Psoas muscle (tissue), 7 donors: ENCODE measurements at regions not wholly inside any gene's neighbourhood (a gene's known extent, or its start where the extent isn't known, plus 50 kb on each side); places are given as distances from the start of the nearest gene placed in this dataset.

Experiments used
- ATAC-seq, 4 donors: fragments of 200-7000 bp; cut with Tn5 transposase; one replicate each; pipeline ENCODE4 v1.9.1; 2020; ENCODE audit warnings: moderate library complexity in 3 of 4, mild to moderate bottlenecking in 2 of 4
- DNase-seq, 2 donors: peaks; one replicate each; pipeline ENCODE4 v3.0.0-alpha.2; 2020
- H3K27ac ChIP-seq: fragments of 200-600 bp; one replicate; pipeline ENCODE4 v1.8.0; 2022
- H3K27me3 ChIP-seq, 3 donors: fragments of 200-600 bp in 1 of 3; one replicate each; pipeline versions ENCODE4 v1.6.1 to v1.8.0; 2013 to 2022; ENCODE audit warnings: low read length in 2 of 3, mild to moderate bottlenecking in 2 of 3, moderate library complexity in 1 of 3; ENCODE audit not compliant: insufficient read depth in 3 of 3
- H3K36me3 ChIP-seq, 2 donors: fragments of 200-600 bp in 1 of 2; one replicate each; pipeline versions ENCODE4 v1.6.1 to v1.8.0; 2013 to 2022; ENCODE audit warnings: low read depth in 1 of 2, mild to moderate bottlenecking in 1 of 2, moderate library complexity in 1 of 2; ENCODE audit not compliant: insufficient read depth in 1 of 2
- H3K4me1 ChIP-seq: fragments of 200-600 bp; one replicate; pipeline ENCODE4 v1.8.0; 2022
- H3K4me3 ChIP-seq: fragments of 200-600 bp; one replicate; pipeline ENCODE4 v1.8.0; 2022; ENCODE audit warnings: mild to moderate bottlenecking
- H3K9me3 ChIP-seq: fragments of 200-600 bp; one replicate; pipeline ENCODE4 v1.8.0; 2022
- CTCF ChIP-seq: fragments of 200-600 bp; IDR thresholded peaks from one replicate; pipeline ENCODE4 v1.8.0; 2022; ENCODE audit warnings: antibody characterized with exemption
- WGBS, 3 donors: extraction: QIAGEN DNeasy Blood & Tissue Kit; methylation state at CpG; one replicate each; pipeline versions ENCODE4 v1.1.6 to v1.1.7; 2013; 5-methylcytosine and 5-hydroxymethylcytosine counted together
- intact Hi-C, 2 donors: fragments of 100-400 bp; cut with DNase I; formaldehyde crosslinking; loops; one replicate each; pipeline versions ENCODE4 v1.11.0 to v1.14.2; 2022
- donor health status: healthy with polysubstance abuse.
- donor health status: DM: no; HTN: no; CAD: no; lungs with moderate emphysema.
- donor health status: Bipolar disorder and iron deficiency.
- donor health status: healthy.
- donor health status: DM: yes; HTN: yes; CAD: no.
- donor health status: DM: no; HTN: no; CAD: no.
- donor health status: DM: yes; HTN: yes; CAD: no.

- H3K4me3 ChIP-seq = no peak overlapping the region
- no peaks in the 10 kb centered on the region for H3K4me1 ChIP-seq
- H3K9me3 ChIP-seq = no peaks in the 10 kb centered on the region
- ATAC-seq = no peak
- WGBS, 3 donors = 8 to 20% (median 12%) methylated on average over 3 of the region's 3 CpGs
- peaks cover 0 to 3% (median under 1%) of the 10 kb centered on the region in 3 donors for H3K27me3 ChIP-seq
- DNase-seq = no peak
- intact Hi-C loops = no loop called here
- no peak overlapping the region for H3K27ac ChIP-seq
- TF ChIP-seq CTCF = no peak
- H3K36me3 ChIP-seq = no peaks in the 10 kb centered on the region
Observed at GRCh38 chr20:21028436-21028835, 77.7 kb downstream of the LINC00237 start.

- no peak overlapping the region for H3K27ac ChIP-seq
- WGBS, 3 donors = 63 to 74% (median 68%) methylated on average over 7 of the region's 7 CpGs
- H3K27me3 ChIP-seq = peaks cover 0 to 6% (median 3%) of the 10 kb centered on the region in 3 donors
- no peaks in the 10 kb centered on the region for H3K4me1 ChIP-seq
- intact Hi-C loops = no loop called here
- TF ChIP-seq CTCF = no peak
- ATAC-seq = no peak
- H3K9me3 ChIP-seq = no peaks in the 10 kb centered on the region
- DNase-seq = no peak
- no peak overlapping the region for H3K4me3 ChIP-seq
- no peaks in the 10 kb centered on the region for H3K36me3 ChIP-seq
Observed at GRCh38 chr20:21027569-21027968, 78.6 kb downstream of the LINC00237 start.

GRCh38 chr20:21026951-21027350 lies 79.2 kb downstream of the LINC00237 start:
- intact Hi-C loops = no loop called here
- WGBS, 3 donors = 83 to 91% (median 89%) methylated on average over 6 of the region's 6 CpGs
- Histone ChIP-seq H3K4me3 (no peak overlapping the region), H3K9me3 (no peaks in the 10 kb centered on the region), H3K4me1 (no peaks in the 10 kb centered on the region), H3K36me3 (no peaks in the 10 kb centered on the region), H3K27me3 (peaks cover 0 to 6% (median 3%) of the 10 kb centered on the region in 3 donors), H3K27ac (no peak overlapping the region)
- DNase-seq = no peak
- no peak for TF ChIP-seq CTCF
- ATAC-seq = no peak

- no peak for DNase-seq
- Histone ChIP-seq H3K27me3 (peaks cover 0 to 24% (median 9%) of the 10 kb centered on the region in 3 donors), H3K4me1 (no peaks in the 10 kb centered on the region), H3K36me3 (no peaks in the 10 kb centered on the region), H3K9me3 (no peaks in the 10 kb centered on the region), H3K27ac (no peak overlapping the region), H3K4me3 (no peak overlapping the region)
- WGBS, 3 donors = 83 to 89% (median 85%) methylated on average over 3 of the region's 3 CpGs
- intact Hi-C loops = no loop called here
- TF ChIP-seq CTCF = no peak
- no peak for ATAC-seq
Observed at GRCh38 chr20:21024420-21024819, 81.7 kb downstream of the LINC00237 start.

GRCh38 chr20:21022925-21023324 lies 83.2 kb downstream of the LINC00237 start:
- Histone ChIP-seq H3K4me3 (no peak overlapping the region), H3K27ac (no peak overlapping the region), H3K4me1 (no peaks in the 10 kb centered on the region), H3K9me3 (no peaks in the 10 kb centered on the region), H3K36me3 (no peaks in the 10 kb centered on the region), H3K27me3 (peaks cover 0 to 35% (median 9%) of the 10 kb centered on the region in 3 donors)
- WGBS, 3 donors = 93 to 97% (median 95%) methylated on average over 5 of the region's 5 CpGs
- no peak for DNase-seq
- no peak for TF ChIP-seq CTCF
- no peak for ATAC-seq
- intact Hi-C loops = no loop called here
